ENCODE measurements at regions not wholly inside any gene's neighbourhood (a gene's known extent, or its start where the extent isn't known, plus 50 kb on each side); places are given as distances from the start of the nearest gene placed in this dataset.

DNA sequence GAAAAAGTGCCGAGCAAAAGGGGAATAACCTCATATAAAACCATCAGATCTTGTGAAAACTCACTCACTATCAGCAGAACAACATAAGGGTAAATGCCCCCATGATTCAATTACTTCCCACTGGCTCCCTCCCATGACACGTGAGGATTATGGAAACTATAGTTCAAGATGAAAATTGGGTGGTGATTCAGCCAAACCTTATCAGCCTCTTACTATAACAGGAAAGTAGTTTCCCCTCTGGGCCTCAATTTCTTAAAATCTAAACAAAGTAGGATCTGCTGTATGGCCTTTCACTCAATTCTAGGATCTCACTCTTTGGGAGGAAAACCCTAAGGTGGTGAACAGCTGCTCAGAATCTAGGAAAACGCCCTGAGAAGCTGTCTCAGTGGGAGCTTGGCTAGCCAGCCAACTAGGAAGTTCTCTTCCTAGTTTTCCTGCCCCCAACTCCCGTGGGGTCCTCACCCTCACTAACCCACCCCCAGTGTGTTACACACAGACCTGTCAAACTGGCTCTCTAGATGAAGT lies 1017.1 kb upstream of the HS3ST1 start:
- TF ChIP-seq, protein P1, sequence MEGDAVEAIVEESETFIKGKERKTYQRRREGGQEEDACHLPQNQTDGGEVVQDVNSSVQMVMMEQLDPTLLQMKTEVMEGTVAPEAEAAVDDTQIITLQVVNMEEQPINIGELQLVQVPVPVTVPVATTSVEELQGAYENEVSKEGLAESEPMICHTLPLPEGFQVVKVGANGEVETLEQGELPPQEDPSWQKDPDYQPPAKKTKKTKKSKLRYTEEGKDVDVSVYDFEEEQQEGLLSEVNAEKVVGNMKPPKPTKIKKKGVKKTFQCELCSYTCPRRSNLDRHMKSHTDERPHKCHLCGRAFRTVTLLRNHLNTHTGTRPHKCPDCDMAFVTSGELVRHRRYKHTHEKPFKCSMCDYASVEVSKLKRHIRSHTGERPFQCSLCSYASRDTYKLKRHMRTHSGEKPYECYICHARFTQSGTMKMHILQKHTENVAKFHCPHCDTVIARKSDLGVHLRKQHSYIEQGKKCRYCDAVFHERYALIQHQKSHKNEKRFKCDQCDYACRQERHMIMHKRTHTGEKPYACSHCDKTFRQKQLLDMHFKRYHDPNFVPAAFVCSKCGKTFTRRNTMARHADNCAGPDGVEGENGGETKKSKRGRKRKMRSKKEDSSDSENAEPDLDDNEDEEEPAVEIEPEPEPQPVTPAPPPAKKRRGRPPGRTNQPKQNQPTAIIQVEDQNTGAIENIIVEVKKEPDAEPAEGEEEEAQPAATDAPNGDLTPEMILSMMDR (conservative IDR thresholded peaks at IDR 0.05; ENCODE audit: low read depth, low read length), result no peak
- TF ChIP-seq, protein P2, sequence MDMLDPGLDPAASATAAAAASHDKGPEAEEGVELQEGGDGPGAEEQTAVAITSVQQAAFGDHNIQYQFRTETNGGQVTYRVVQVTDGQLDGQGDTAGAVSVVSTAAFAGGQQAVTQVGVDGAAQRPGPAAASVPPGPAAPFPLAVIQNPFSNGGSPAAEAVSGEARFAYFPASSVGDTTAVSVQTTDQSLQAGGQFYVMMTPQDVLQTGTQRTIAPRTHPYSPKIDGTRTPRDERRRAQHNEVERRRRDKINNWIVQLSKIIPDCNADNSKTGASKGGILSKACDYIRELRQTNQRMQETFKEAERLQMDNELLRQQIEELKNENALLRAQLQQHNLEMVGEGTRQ (IDR thresholded peaks at IDR 0.05; ENCODE audit: low read depth, low read length), result no peak
- TF ChIP-seq RAD21 (IDR thresholded peaks at IDR 0.05; ENCODE audit: low read length), result no peak
- TF ChIP-seq MAFK (IDR thresholded peaks at IDR 0.05; ENCODE audit: low read depth, low read length), result no peak
- TF ChIP-seq RFX5 (IDR thresholded peaks at IDR 0.05; ENCODE audit: low read depth, low read length), result no peak
- TF ChIP-seq BHLHE40 (IDR thresholded peaks at IDR 0.05; ENCODE audit: low read depth, low read length), result no peak
- TF ChIP-seq POLR2A (IDR thresholded peaks at IDR 0.05; ENCODE audit: low read depth, low read length), result no peak
- TF ChIP-seq NFE2L2 (IDR thresholded peaks at IDR 0.05; ENCODE audit: low read depth, low read length), result no peak
- no peak for TF ChIP-seq SMC3 (IDR thresholded peaks at IDR 0.05; ENCODE audit: low read depth, low read length)
- no peak for TF ChIP-seq MXI1 (IDR thresholded peaks at IDR 0.05; ENCODE audit: borderline replicate concordance, low read depth, low read length)
- TF ChIP-seq CHD1 (IDR thresholded peaks at IDR 0.05; ENCODE audit: low read depth, low read length), result no peak
